AG04450 (cell line): ENCODE measurements at regions not wholly inside any gene's neighbourhood (a gene's known extent, or its start where the extent isn't known, plus 50 kb on each side); places are given as distances from the start of the nearest gene placed in this dataset.

Experiments used
- CTCF ChIA-PET: fragments of 300-600, 350-600 bp; formaldehyde crosslinking; extraction: SDS; loops from one replicate; lab custom pipeline; 2022; ENCODE audit warnings: antibody characterized with exemption, inconsistent platforms; lab: Charles Lee
- POLR2A ChIA-PET: fragments of 350-600 bp; formaldehyde crosslinking; extraction: SDS; loops from one replicate; lab custom pipeline; 2021; ENCODE audit warnings: antibody characterized with exemption, inconsistent platforms; lab: Yijun Ruan, JAX
- DNase-seq: peaks from one replicate; pipeline ENCODE4 v3.0.0-alpha.2; 2011; ENCODE audit warnings: low read depth, low spot score
- H3K27ac ChIP-seq: one replicate; pipeline ENCODE4 v1.5.1; 2012; ENCODE audit warnings: low read depth, low read length, control low read depth
- H3K27me3 ChIP-seq: one replicate; pipeline ENCODE4 v1.6.0; 2012; ENCODE audit warnings: low read length; ENCODE audit not compliant: control insufficient read depth, insufficient read depth
- H3K4me3 ChIP-seq: 2 replicates; pipeline ENCODE4 v1.5.1; 2011; ENCODE audit warnings: mild to moderate bottlenecking, low read depth, low read length, control low read depth
- H3K9me3 ChIP-seq: 2 replicates; pipeline ENCODE4 v1.5.1; 2012; ENCODE audit warnings: low read length; ENCODE audit not compliant: control insufficient read depth, insufficient read depth
- TF ChIP-seq, protein P1 (sequence below): IDR thresholded peaks from 2 replicates; pipeline ENCODE4 v1.5.1; 2011; ENCODE audit warnings: low read depth, low read length, control low read depth, inconsistent platforms

- H3K9me3 ChIP-seq: no peaks in the 10 kb centered on the region
- H3K27ac ChIP-seq: no peak overlapping the region
- TF ChIP-seq, protein P1, sequence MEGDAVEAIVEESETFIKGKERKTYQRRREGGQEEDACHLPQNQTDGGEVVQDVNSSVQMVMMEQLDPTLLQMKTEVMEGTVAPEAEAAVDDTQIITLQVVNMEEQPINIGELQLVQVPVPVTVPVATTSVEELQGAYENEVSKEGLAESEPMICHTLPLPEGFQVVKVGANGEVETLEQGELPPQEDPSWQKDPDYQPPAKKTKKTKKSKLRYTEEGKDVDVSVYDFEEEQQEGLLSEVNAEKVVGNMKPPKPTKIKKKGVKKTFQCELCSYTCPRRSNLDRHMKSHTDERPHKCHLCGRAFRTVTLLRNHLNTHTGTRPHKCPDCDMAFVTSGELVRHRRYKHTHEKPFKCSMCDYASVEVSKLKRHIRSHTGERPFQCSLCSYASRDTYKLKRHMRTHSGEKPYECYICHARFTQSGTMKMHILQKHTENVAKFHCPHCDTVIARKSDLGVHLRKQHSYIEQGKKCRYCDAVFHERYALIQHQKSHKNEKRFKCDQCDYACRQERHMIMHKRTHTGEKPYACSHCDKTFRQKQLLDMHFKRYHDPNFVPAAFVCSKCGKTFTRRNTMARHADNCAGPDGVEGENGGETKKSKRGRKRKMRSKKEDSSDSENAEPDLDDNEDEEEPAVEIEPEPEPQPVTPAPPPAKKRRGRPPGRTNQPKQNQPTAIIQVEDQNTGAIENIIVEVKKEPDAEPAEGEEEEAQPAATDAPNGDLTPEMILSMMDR: no peak
- ChIA-PET CTCF (no interaction called here), POLR2A (no interaction called here)
- peaks cover 5% of the 10 kb centered on the region for H3K27me3 ChIP-seq
- H3K4me3 ChIP-seq: no peak overlapping the region
- no peak for DNase-seq
Measured at GRCh38 chr11:95353706-95354105, 122.7 kb upstream of the SESN3 start.

DNA sequence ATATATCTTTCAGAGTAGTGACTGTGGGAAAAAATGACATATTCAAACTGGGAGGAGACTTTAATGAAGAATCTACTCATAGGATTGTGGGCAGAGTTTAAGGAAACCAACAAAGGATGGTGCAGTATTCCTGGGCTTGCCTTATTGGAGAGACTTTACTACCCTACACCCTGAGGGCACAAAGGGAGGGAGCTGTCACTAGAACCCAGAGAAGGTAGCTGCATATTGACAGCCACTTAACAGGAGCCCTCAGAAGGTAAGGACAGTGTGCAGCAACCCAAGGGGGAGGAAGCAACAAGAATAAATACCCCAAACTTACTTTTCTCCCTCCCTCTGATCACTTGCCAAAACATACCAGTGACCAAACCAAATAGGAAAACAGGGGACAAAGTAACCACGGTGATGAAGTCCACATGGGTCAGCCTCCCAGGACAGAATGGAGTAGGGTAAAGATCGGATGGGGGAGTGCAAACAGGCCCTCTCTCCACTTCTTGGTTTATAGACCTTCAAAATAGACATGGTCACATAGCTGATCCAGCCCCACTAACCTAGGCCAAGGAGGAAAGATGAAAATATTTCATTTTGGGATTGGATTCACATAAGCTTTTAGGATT is 121.8 kb upstream of the SESN3 start:
- no peak overlapping the region for H3K27ac ChIP-seq
- peaks cover 3% of the 10 kb centered on the region for H3K27me3 ChIP-seq
- ChIA-PET CTCF (no interaction called here), POLR2A (no interaction called here)
- DNase-seq: no peak
- no peak overlapping the region for H3K4me3 ChIP-seq
- TF ChIP-seq, protein P1: no peak
- H3K9me3 ChIP-seq: no peaks in the 10 kb centered on the region

DNA sequence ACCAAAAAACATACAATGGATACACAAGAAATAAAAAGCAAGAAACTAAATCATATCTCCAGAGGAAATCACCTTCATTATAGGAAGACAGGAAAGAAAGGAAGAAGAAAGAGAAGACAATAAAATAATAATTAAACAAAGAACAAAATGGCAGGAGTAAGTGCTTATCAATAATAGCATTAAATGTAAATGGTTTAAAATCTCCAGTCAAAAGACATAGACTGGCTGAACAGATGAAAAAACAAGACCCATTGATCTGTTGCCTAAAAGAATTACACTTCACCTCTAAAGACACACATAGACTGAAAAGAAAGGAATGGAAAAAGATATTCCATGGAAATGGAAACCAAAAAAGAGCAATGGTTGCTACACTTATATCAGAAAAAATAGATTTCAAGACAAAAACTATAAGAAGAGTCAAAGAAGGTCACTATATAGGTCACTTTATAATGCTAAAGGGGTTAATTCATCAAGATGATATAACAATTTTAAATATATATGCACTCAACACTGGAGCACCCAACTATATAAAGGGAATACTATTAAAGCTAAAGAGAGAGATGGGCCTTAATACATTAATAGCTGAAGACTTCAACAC is 118.4 kb upstream of the SESN3 start:
- no peak for DNase-seq
- ChIA-PET CTCF (interaction anchor here (0.5 to 0.6 kb wide), 2 partner anchors 197 to 199 kb away, joined by 3 to 5 read pairs; no protein-coding TSS in a partner anchor), POLR2A (no interaction called here)
- Histone ChIP-seq H3K4me3 (no peak overlapping the region), H3K27ac (no peak overlapping the region), H3K9me3 (no peaks in the 10 kb centered on the region), H3K27me3 (no peaks in the 10 kb centered on the region)
- TF ChIP-seq, protein P1: no peak

GRCh38 chr11:95346265-95346664 is 115.3 kb upstream of the SESN3 start:
- no peak for DNase-seq
- ChIA-PET CTCF (no interaction called here), POLR2A (no interaction called here)
- H3K27ac ChIP-seq: no peak overlapping the region
- TF ChIP-seq, protein P1: no peak
- no peaks in the 10 kb centered on the region for H3K27me3 ChIP-seq
- H3K9me3 ChIP-seq: no peaks in the 10 kb centered on the region
- no peak overlapping the region for H3K4me3 ChIP-seq

- no peaks in the 10 kb centered on the region for H3K27me3 ChIP-seq
- ChIA-PET CTCF (no interaction called here), POLR2A (no interaction called here)
- no peak for DNase-seq
- H3K27ac ChIP-seq: no peak overlapping the region
- TF ChIP-seq, protein P1: no peak
- no peak overlapping the region for H3K4me3 ChIP-seq
- no peaks in the 10 kb centered on the region for H3K9me3 ChIP-seq
Measured at GRCh38 chr11:95345651-95346050, 114.6 kb upstream of the SESN3 start.
